ENCODE measurements at regions not wholly inside any gene's neighbourhood (a gene's known extent, or its start where the extent isn't known, plus 50 kb on each side); places are given as distances from the start of the nearest gene placed in this dataset.

- TF ChIP-seq CTCF (IDR thresholded peaks at IDR 0.05) (no peak), ELK1 (IDR thresholded peaks at IDR 0.05; ENCODE audit: low read depth, low read length) (no peak), SREBF2 (IDR thresholded peaks at IDR 0.05) (no peak), REST (IDR thresholded peaks at IDR 0.05) (no peak), POLR2A (IDR thresholded peaks at IDR 0.05; ENCODE audit: low read length) (no peak), CHD4 (IDR thresholded peaks at IDR 0.05; ENCODE audit: borderline replicate concordance) (no peak), JUN (IDR thresholded peaks at IDR 0.05) (no peak), EHMT2 (IDR thresholded peaks at IDR 0.05; ENCODE audit: low read depth) (no peak), RNF2 (IDR thresholded peaks at IDR 0.05; ENCODE audit: borderline replicate concordance, low read depth) (no peak), NR3C1 (IDR thresholded peaks at IDR 0.05) (no peak), ZSCAN20 (CRISPR knock-in tag; IDR thresholded peaks at IDR 0.05) (no peak), TP53 (CRISPR knock-in tag; IDR thresholded peaks at IDR 0.05) (no peak), RAD21 (conservative IDR thresholded peaks at IDR 0.05 in 1 of 2, IDR thresholded peaks at IDR 0.05 in 1 of 2) (no peak)
- TF ChIP-seq, protein P1, sequence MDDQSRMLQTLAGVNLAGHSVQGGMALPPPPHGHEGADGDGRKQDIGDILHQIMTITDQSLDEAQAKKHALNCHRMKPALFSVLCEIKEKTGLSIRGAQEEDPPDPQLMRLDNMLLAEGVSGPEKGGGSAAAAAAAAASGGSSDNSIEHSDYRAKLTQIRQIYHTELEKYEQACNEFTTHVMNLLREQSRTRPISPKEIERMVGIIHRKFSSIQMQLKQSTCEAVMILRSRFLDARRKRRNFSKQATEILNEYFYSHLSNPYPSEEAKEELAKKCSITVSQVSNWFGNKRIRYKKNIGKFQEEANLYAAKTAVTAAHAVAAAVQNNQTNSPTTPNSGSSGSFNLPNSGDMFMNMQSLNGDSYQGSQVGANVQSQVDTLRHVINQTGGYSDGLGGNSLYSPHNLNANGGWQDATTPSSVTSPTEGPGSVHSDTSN (IDR thresholded peaks at IDR 0.05), result no peak
Observed at GRCh38 chr3:153892126-153892525, 229.1 kb upstream of the ARHGEF26 start.

Measured in A549 (cell line).